TTC549 (cell line): ENCODE measurements at regions not wholly inside any gene's neighbourhood (a gene's known extent, or its start where the extent isn't known, plus 50 kb on each side); places are given as distances from the start of the nearest gene placed in this dataset.

Experiments
- FAIRE-seq: peaks from 2 replicates; lab custom pipeline; 2012; peaks lifted over from hg19 to GRCh38; lab: Jason Lieb, UNC

- FAIRE-seq, result no peak
These were observed 256.6 kb downstream of the GBA3 start for GRCh38 chr4:22949161-22949855.

GRCh38 chr4:22947851-22948250, 255.1 kb downstream of the GBA3 start:
- FAIRE-seq, result no peak

GRCh38 chr4:22942920-22943559, 250.3 kb downstream of the GBA3 start:
- no peak for FAIRE-seq

- no peak for FAIRE-seq
These were observed 249.1 kb downstream of the GBA3 start for GRCh38 chr4:22941688-22942375.

GRCh38 chr4:22932326-22932725, 239.6 kb downstream of the GBA3 start:
- no peak for FAIRE-seq

GRCh38 chr4:22922426-22922825, 229.7 kb downstream of the GBA3 start:
- no peak for FAIRE-seq

GRCh38 chr4:22921936-22922335, 229.2 kb downstream of the GBA3 start:
- FAIRE-seq, result no peak

GRCh38 chr4:22911285-22911684, 218.5 kb downstream of the GBA3 start:
- FAIRE-seq, result no peak

- no peak for FAIRE-seq
These were observed 217.5 kb downstream of the GBA3 start for GRCh38 chr4:22910200-22910599.

- no peak for FAIRE-seq
These were observed 213.3 kb downstream of the GBA3 start for GRCh38 chr4:22906045-22906444.

- FAIRE-seq, result no peak
These were observed 211.2 kb downstream of the GBA3 start for GRCh38 chr4:22903913-22904312.

- no peak for FAIRE-seq
These were observed 208.9 kb downstream of the GBA3 start for GRCh38 chr4:22901631-22902030.

- FAIRE-seq, result no peak
These were observed 208.1 kb downstream of the GBA3 start for GRCh38 chr4:22900876-22901275.

- FAIRE-seq, result no peak
These were observed 204.9 kb downstream of the GBA3 start for GRCh38 chr4:22897520-22898108.

- FAIRE-seq, result no peak
These were observed 202.7 kb downstream of the GBA3 start for GRCh38 chr4:22895482-22895881.

- FAIRE-seq, result no peak
These were observed 191.4 kb downstream of the GBA3 start for GRCh38 chr4:22884157-22884556.

GRCh38 chr4:22881411-22881810, 188.7 kb downstream of the GBA3 start:
- no peak for FAIRE-seq

GRCh38 chr4:22877486-22878052, 184.8 kb downstream of the GBA3 start:
- FAIRE-seq, result no peak

GRCh38 chr4:22876270-22876669, 183.5 kb downstream of the GBA3 start:
- no peak for FAIRE-seq

- no peak for FAIRE-seq
These were observed 183.0 kb downstream of the GBA3 start for GRCh38 chr4:22875587-22876257.

GRCh38 chr4:22874334-22874912, 181.7 kb downstream of the GBA3 start:
- no peak for FAIRE-seq

- no peak for FAIRE-seq
These were observed 181.2 kb downstream of the GBA3 start for GRCh38 chr4:22873899-22874298.
